Renal cortex interstitium (tissue), 11 donors: ENCODE measurements at regions not wholly inside any gene's neighbourhood (a gene's known extent, or its start where the extent isn't known, plus 50 kb on each side); places are given as distances from the start of the nearest gene placed in this dataset.
A peak's percentile ranks its signal among the peaks of the same experiment; 100 is the strongest.

Experiments
- DNase-seq, 11 donors: peaks; one replicate each; pipeline ENCODE4 v3.0.0-alpha.2; 2013; ENCODE audit warnings: low read depth in 9 of 11, low spot score in 4 of 11; ENCODE audit errors: extremely low read depth in 1 of 11

DNA sequence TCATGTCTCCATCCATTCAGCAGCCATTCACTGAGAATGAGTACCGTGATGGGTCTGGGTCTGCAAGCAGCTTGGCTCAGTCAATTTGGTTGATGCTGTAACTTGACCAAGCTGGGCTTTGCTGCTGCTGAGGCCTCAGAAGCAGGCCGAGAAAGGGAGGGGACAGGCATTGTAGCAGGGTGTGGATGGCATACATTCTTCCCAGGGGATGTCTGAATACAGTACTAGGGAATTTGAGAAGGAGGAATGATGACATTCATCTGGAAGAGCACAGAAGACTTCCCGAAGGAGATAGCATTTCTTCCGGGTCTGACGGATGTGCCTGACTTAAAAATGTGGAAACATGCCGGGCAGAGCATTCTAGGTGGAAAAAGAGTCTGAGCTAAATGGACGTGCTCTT lies 105.3 kb upstream of the ADPGK start:
- no peak for DNase-seq

DNA sequence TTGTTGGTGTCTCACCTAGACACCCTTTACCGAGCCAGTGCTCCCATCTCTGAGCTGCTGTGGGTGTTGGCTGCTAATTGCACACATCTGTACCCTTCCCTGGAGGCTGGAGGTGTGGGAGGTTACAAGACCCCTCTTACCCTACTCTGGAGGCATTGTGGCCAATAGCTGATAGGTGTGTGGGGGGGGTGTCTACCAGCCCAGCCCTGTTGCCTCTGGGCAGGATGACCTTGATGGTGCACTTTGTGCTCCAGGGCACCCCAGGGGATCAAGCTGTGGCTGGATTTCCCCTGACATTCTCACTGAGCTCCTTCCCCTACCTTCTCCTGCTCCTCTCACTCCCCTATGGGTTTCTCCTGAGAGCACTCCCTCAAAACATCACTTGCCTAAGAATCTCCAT lies 104.7 kb upstream of the ADPGK start:
- no peak for DNase-seq

DNA sequence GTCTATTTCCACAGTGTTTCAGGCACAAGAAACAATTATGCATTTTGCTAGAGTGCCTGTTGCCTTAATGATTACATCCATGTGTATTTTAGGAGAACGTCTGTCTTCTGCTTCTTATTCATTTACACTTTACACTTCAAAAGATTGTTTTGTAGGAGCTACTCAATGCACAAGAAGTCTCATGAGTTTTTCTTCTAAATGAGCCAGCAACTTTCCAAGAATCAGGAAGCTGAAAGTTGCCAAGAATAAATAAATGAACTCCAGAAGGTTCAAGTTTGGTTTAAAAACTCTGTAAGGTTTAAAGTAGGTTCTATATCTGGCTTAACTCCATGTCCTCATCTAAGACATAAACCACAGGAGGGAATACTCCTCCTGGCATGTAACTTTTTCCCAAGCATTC lies 103.8 kb upstream of the ADPGK start:
- DNase-seq: no peak

DNA sequence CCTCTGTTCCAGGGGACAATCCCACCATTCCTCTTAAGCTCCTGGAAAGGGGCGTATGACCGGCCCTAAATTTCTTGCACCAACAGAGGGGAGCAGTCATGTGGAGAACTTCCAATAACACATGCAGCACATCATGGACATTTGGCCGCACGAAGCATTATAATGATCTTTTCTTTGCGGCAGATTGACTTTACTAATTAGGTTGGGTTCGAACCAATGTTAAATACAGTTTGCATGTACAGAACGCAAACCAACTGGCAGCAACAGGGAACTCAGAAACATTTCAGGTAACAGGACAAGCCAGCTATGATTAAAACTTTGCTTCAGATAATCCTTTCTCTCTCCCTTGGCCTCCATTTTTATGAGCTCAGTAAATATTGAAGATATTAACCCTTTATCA lies 100.8 kb upstream of the ADPGK start:
- no peak for DNase-seq

DNA sequence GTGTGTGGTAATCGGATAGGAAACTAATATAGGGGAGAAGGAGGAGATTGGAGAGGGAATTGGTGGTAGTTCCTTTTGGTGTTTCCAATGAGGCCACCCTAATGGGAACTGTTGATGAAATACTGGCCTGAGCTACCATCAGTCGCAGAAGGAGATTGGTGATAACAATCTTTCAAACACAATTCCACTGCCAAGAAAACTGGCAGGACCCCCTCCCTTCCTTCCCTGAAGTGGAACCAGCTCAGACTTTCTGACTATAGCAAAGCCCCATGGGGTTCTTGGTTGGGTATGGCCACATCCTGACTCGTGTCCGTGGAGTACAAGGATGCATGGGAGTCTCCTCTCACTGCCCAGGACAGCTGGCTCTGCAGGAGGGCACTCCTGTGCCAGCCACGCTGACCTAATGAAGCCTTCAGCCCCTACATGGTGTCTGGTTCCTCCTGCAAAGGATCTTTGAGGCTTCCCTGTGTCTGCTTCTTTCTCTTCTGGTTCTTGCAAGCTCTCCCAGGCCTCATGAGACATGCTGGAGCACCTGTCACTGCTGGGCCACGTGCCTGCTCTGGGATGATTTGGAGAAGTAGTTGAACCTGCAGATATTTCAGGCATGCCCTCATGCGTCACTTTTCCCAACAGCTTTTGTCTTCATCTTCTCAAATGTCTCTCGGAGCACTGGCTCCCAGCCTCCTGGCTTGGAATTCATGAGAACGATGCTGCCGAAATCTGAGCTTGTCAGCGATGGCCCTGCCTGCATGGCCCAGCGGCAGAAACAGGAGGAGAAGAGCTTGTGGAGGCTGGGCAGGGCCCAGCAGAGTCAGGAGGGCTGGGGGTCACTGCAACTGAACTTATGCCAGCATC lies 90.0 kb upstream of the ADPGK start:
- peak in 2 of 11 donors; percentile 18 to 36 for DNase-seq

DNA sequence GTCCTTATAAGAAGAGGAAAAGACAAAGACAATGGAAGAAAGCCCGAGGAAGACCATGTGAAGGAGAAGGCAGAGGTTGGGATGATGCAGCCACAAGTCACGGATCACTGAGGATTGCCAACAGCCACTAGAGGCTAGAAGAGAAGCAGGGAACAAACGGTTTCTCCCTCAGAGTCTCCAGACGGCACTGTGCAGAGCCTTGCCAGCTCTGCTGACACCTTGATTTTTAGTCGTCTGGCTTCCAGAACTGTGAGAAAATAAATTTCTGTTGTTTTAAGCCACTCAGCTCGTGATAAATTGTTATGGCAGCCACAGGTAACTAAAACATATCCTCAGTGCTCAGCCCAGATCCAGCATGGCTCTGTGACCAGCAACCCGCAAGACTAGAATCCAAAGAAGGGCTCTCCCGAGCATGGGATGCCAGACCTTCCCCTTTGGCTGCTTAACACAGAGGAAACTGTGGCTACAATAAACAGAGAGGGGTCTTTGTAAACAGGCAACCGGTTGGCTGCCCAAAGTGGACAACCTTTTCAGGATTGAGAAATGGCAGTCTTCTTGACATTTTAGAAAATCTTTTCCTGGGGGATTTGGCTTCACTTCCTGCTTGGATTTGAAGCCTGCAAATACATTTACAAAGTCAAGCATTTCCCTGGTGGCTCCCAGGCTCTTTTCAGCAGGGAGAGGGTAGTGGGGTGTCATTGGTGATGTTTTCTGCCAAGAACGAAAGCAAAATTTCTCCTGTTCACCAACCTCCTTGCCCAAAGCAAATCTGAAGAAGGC lies 88.7 kb upstream of the ADPGK start:
- no peak for DNase-seq

DNA sequence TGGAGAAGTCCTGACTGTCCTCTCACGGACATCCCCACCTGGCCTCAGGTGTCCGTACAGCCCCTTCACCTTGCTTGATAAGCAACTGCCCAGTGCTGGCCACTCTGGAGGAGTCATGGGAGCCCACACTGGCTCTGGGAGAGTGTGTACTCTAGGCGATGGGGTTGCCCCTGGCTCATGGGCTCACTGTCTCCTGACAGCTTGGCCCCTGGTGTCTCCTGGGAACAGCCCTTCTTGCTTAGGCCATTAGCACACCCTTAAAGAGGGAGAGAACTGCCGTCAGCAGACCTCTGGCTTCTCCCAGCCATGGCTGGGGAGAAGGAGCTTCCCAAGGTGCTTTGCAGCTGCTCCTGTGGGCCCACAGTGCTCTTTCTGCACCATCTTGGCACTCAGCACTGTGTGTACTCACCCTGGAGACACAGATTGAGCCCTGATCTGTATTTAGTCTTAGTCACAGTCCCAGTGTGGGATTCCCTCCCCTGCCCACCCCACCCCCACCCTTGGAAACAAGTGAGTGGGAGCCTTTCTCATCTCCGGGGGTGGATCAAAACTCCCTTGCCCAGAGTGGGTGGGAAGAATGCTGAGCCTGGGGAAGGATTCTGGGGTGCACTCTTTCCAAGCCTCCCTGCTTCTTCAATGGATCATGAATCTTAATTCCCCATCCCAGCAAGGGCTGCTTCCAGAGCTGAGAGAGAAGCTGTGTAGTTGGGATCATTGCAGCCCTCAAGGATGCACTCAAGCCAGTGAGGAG lies 83.5 kb upstream of the ADPGK start:
- DNase-seq: no peak

DNA sequence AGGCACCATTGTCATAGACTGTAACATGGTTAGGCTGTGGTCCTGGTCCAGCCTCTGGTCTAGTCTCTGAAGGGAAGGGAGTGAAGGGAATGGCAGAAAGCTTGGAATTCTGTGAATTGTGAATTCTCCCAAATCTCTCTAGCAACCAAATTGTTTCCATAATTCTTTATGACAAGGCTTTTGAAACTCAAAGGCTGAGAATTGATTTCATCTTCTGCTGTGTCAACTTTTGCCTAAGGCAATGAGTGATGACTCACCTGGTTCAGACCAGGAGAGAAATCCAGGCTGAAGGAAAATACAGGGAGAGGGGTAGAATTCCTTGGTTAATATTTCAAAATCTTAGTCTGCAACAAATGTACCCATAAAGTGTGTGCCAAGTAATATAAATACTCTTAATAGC lies 82.6 kb upstream of the ADPGK start:
- DNase-seq: no peak

DNA sequence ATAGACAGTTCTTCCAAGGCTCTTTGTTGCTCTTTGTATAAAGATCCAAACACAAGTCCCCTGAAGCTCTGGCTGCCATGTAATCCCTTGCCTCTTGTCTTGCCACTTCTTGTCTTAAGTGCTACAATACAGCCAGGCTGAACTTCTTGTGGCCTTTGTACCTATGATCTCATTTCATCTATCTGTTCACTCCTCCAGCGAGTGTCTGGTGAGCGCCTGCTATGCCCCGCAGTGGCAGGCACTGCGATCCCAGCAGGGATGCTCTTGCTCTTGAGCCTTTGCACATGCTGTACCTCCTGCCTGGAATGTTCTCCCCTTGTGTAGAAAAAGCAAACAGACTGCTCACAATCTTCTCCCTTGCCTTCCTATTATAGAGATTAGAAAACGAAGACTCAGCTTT lies 81.9 kb upstream of the ADPGK start:
- no peak for DNase-seq

DNA sequence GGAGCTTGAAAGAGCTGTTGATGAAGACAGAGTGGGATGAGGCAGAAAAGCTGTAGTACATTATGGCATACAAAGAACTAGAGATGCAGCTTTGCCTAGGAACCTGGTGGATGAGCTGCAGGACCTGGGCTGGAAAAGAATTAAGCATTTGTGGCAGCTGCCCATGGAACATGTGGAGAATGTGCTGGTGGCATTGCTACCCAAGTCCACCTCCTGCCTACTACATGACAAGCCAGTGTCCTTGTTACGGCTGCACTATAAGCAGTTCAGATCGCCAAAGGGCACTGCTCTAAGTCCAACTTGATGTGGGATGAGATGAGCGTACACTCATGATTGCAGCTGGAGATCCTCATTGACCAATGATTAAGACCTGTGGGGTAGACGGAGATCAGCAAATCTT lies 81.1 kb upstream of the ADPGK start:
- no peak for DNase-seq

DNA sequence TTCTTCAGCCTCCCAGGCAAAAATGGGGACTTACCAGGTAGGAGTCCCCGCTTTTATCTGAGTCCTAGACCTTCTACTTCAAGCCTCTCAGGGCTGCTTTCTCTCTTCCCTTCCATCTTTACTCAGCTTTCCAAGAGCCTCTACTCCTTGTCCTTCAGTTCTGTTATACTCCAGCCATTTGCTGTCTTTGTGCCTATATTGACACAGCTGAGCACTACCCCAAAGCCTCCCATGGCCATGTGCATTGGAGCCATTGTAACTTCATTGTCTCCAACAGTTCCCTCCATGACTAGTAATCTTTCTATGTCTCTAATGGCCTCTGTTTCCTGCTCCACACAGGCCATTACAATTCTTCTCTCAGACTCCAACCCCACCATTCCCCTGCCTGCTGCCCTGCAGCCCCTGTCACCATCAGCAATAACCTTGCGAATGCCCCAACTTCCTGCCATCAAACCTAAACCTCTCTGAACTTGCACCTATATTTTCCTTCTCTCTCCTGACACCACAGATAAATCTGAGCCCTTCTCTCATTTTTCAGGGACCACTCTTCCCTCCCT lies 77.9 kb upstream of the ADPGK start:
- DNase-seq: no peak

DNA sequence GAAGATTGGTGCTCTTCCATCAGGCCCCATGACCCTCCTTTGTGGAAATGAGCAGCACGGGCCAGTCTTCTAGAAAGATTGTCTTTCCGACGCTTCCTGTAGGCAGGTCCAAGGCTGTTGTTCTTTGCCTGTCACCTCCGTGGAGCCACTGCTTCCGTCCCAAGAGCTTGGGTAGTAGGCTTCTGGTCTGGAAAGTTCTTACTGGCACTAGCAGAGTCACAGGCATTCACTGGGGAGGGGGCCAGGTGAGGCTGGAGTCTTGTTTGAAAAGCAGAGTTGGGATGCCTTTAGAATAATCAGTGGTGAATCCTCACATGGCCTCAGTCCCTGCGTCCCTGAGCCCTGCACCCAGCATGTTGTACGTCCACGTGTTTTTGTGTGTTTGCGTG lies 76.2 kb upstream of the ADPGK start:
- DNase-seq: no peak

DNA sequence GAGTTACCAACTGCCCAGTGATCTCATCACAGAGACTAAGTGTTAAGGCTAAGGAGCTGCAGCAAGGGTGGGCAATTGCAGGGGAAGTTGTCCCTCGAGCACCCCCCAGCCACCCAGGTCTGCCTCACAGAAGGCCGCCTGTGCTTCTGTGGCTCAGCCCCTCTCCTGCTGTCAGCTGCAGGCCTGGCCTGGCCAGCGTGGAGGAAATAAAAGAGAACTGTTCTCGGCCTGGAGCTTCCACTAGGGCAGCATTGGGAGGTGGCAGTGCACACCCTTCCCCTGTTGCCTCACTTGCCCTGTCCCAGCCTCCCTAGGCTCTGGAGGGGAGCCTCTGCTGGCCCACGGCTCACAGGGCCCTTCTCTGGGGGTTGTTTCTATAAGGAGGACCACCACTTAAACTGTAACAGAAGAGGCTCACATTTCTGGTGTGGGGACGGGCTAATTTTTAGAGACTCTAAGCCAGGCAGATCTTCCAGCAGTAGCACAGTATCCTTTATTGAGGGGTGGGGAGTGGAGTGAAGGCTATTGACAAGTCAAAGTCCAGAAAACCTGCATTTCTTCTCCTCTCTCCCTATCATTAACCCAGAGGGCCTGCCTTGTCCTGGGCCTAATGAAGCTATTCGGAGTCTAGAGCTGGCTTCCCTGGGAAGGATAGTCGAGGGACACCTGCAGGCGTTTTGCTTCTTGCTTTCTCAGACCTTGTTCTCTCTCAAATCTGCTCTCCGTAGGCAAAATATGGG lies 75.6 kb upstream of the ADPGK start:
- DNase-seq: no peak

DNA sequence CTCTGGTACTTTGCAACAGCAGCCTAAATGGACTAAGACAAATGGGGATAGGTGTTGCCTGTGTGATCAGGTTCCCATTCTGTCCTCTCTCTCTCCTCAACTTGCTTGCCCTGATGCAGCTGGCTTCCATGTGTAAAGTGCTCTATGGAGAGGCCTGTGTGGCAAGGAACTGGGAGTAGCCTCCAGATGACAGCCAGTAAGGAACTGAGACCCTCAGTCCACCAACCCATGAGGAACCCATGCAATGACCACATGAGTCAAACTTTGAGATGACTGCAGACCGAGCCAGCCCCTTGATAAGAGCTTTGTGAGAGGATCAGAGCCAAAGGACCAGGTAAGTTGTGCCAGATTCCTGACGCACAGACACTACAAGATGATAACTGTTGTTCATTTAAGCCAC lies 74.6 kb upstream of the ADPGK start:
- DNase-seq: no peak

DNA sequence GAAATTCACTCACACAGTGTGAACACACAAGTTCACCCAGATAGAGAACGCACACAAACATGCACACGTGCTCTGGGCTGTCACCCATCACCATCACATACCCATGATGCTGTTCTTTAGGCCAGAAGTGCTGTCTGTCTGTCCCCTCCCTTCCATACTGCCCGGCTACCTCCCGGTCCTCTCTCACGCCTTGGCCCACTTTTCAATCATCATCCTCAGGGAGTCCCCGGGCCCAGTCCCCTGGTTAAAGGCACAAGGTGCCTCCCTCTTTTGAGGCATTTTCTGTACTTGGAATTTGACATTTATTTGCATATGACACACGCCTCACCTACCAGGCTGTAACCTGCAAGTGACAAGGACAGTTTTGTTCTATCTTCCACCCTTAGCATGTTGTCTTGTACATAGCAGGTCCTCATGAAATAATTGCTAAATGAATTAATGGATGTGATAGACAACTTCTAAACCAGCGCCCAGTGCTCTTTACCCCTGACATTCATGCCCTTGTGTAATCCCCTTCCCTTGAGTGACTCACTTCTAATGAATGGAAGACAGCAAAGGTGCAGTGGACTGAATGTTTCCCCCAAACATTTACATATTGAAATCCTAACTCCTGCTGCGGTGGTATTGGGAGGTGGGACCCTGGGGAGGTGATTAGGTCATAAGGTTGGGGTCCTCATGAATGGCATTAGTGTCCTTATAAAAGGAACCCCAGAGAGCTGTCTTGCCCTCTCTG lies 73.9 kb upstream of the ADPGK start:
- no peak for DNase-seq

DNA sequence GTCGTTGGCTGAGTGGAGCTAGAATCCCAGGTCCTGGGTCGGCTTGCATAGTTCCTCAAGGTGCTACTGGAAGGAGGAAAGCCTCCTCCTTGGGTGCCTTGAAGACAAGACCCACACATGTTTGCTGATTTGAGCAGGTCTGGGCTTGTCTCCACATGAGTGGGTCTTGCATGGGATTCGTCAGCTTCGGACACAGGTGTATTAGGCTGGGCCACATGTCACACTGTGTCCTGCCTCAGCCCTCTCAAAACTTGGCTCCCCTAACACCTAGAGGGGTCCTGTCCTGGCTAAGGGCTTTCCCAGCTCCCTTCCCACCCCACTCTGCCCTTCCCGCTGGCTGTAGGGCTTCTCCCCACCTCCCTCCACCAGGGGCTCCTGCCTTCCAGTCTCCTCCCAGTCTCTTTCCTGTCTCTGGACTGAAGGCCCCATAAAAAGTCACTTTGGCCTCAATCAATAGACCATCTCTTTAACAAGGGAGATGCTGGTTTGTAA lies 73.0 kb upstream of the ADPGK start:
- DNase-seq: no peak

DNA sequence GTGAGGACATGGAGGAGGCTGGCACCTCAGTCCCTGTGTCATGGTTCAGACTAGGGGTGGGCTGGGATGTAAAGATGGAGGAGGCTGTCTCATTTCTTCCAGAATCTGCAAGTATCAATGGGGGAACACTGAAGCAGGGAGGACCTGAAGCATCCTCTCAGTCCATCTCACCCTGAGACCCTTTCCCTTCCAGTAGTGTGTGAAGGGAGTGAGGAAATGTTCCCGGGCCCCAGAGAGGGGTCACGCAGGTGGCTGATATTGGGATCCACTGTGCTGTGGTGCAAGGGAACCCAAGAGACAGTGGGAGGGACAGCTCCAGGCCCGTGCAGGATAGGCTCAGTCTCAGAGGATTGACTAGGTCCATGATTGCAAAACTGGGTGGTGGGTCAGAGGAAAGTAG lies 72.2 kb upstream of the ADPGK start:
- no peak for DNase-seq

DNA sequence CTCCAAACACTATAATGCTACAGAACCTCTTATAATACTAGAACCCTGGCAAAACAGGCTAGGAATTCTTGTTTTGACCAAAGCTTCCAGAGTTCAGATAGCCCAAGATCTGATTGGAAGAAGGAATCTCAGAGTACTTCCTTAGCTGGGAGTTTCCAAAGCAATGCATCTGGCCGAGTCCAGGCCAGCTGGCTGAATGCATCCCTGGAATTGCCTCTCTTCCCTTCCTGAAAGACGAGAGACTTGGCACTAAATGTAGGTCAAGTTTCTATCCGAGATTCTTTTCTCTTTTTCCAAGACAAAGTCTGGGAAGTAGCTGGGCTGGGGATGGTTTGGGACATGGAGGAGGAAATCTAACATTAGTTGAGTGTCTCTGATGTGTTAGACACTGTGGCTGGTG lies 68.7 kb upstream of the ADPGK start:
- no peak for DNase-seq
